HG03439 (cell line): ENCODE measurements at regions not wholly inside any gene's neighbourhood (a gene's known extent, or its start where the extent isn't known, plus 50 kb on each side); places are given as distances from the start of the nearest gene placed in this dataset.

Experiments
- ATAC-seq: cut with Tn5 transposase; IDR thresholded peaks from one replicate; pipeline ENCODE4 v1.9.1; 2021; ENCODE audit warnings: mild to moderate bottlenecking, moderate library complexity; ENCODE audit not compliant: unreplicated experiment

DNA sequence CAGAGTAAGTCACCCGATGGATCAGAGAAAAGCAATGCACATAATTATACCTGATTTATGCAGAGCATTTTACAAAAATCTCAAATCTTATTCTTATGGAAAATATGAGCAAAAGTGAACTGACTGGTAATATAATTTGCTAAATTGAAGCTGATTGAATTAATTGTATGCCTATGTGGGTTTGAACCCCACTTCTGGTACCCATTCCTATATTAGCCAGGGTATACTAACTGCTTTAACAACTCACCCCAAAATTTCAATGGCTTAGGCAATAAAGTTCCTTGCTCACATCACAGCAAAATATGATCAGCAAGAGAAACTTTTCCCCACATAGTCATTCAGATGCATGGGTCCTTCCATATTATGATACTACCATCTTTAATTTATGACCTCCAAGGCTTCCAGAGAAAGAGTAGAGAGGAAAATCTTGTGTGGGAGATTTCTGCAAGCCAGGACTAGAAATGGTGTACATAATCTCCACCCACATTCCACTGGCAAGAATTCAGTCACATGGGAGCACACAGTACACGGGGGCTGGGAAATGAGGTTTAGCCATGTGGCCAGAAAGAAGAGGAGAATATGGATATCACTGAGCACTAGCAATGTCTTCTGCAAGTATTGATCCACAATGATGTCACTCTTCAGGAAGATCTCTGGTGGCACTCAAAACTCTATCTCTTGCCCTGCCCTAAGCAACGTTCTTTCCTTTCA lies 640.7 kb downstream of the BCOR start:
- ATAC-seq: no peak

DNA sequence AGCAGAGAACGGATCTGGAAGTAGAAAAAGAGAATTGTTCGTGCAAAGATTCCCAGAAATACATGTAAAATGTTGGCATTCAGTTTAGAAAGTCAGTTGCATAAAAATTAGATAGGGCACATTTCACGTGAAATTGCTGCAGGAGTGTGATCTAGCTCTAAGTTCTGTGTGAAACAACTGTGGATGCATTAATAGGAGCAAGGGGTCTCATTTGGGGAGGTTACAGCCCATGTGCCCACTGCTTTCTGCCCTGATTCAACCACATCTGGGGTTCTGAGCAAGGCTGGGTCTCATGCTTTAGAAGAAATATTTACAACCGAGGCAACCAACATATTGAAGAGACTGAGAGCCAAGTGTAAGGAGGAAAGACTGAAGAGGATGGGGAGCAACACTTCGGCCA lies 639.0 kb downstream of the BCOR start:
- ATAC-seq: no peak

DNA sequence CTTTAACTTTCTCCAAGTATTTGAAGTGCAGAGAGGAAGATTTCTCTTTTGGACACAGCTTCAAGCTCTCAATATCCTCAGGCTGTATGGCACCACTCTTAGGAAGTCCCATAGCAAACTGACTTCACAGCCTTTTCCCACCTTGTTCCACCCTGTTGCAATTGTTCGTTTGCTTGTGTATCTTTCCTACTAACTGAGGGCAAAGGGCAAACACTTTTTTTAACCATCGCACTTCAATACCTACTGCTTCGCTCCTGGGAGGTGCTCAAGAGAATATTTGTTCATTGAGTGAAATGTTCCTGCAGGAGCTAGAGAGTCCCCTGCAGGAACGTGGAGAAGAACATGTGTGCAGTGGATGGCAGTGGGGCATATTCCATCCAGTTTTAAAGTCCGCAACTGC lies 638.6 kb downstream of the BCOR start:
- ATAC-seq: no peak

DNA sequence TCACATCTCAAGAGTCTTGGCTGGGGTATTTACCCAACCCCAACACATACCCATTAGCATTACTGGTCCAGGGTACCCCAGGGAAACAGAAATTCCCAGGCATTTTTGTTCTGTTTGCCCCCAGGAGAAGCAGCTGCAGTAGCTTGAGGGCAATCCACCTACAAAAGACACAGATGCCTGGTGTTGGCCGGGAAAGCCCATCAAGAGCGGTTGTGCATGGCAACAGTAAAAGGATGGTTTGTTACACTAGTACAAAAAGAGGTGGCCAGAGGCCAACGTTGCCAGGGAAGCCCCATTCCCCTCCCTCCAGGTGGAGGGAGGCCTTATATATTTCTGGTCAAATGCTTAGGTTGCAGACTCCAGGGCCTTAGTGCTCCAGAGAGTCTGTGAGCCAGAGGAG lies 637.8 kb downstream of the BCOR start:
- ATAC-seq: no peak

DNA sequence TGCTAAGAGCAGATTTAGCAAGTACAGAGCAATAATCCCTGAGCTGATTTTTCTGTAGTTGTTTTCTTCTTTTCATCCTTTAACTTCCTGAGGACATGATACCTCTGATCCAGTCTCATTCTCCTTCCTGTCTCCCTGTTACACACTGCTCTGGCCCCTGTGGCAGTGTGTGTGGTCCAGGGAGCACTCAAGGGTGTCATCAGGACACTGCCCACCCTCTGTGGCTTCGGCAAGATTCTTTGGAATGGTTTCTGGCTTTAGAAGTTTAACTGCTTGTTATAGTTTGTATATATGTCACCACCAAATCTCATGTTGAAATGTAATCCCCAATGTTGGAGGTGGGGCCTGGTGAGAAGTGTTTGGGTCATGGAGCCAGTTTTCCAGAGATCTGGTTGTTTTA lies 637.3 kb downstream of the BCOR start:
- ATAC-seq: no peak

DNA sequence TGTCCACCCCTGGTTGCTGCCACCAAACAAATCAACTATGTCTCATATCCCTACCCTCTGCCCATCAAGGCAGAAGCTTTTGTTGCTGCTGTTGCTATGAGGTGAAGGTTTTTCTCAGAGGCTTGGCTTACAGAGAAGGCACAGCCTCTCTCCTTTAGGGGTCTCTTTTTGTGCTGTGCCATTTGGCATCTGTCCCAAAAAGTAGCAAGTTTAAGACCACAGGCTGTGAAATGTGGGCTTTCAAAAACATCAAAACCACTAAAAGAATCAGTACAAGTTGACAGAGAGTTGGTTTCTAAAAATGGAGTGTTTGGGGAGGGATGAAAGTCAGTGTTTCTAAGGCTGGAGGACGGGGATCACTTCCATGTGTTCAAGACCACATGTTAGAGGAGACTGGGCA lies 634.9 kb downstream of the BCOR start:
- no peak for ATAC-seq

DNA sequence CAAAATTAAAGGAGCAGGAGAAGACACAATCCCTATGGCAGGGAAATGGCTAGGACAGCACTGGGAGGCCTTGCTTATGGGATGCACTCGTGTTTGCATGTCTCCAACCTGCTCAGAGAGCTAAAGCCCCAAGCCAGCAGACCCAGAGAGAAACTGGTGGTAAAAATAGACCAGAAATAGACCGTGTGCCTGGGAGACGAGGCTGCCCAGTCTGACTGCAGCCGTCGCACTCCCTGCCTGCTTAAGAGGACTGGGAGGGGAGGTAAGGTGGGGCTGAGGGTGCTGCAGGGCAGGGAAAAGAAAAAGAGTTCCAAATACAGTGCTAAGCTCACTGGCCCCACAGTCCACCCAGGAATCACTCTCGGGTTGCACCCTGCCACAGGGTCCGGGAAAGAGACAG lies 633.5 kb downstream of the BCOR start:
- ATAC-seq: no peak

DNA sequence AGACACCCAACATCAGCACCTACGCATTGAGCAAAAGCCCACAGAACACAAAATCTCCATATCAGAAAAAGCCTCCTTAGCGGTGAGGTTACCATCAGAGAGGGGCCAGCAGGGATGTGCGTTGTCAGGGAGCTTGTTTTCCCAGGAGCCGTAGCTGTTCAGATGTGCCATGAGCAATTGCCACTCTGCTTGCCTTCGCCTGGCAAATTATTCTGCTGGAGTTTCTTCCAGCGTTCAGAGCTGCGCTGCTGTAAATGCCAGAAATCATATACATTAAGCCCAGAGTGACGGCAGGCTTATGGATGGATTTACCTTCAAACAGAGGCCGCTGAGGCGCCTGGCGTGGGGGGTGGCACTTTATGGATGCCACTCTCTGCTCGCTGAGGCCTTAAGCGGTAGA lies 632.3 kb downstream of the BCOR start:
- ATAC-seq: no peak

DNA sequence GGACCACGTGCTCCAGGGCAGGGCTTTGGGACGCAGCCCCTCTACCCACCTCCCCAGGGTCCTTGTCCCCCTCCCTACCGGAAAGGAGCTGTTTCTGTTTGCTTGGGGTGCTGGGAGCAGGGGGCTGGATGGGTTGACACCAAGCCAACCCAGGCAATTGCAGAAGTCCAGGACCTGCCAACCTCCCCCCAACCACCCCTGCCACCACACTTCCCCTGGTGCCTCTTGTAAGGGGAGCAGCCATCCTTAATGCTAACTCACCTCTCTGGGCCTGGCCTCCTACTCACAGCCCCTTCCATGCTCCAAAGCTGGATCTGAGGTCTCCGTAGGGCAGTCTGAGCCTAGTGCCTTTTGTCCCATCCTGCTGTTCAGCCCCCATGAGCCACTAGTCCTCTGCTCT lies 631.9 kb downstream of the BCOR start:
- no peak for ATAC-seq

DNA sequence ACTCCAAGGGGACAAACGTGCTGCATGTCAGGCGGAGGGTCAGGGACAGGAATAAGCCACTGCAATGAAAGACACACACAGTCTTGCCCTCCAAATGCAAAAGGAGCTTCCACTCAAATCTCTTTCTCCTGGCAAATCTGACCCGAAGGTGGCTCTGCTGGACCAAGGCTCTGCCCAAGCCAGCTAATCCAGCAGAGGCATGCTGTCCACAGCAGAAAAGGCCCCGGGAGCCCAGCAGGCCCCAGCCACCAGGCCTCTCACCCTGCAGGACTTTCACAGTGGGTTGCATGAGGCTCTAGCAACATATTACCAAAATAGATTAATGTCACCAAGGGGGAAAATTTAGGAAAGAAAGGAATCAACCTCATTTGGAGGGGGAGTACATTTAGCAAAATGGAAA lies 628.6 kb downstream of the BCOR start:
- no peak for ATAC-seq

DNA sequence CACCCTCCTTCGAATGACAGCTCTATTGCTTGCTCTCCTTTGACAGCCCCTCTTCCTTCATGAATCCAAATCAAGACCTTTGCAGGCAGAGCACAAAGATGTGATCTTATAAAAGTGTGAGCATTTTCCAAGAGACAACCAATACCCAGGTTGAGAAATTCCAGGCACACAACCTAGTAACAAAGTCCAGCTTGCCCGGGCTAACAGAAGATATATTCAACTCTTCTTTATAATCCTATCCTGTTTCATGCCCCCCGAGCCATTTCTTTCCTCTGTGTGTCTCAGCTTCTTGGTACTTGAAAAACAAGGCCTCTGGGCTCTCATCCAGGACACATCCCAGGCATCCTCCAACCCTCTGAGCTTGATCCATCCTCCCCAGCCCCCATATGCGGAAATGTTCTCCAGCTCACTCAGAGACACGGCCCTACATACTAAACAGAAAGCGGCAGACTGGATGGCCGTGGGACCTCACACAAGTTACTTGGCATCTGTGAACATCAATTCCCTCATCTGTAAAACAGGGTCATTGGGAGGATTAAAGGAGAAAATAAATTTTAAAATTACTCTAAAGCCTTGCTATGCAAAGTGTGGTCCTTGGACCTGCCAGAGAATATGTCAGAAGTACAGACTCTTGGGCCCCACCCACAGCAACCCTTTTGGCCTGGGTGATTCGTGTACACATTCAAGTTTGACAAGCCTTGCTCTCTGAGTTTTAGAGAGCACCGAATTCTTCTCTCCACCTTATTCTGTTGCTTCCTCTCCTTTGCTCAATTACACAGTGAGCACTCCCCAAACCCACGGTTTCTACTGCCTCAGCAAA lies 627.0 kb downstream of the BCOR start:
- no peak for ATAC-seq

DNA sequence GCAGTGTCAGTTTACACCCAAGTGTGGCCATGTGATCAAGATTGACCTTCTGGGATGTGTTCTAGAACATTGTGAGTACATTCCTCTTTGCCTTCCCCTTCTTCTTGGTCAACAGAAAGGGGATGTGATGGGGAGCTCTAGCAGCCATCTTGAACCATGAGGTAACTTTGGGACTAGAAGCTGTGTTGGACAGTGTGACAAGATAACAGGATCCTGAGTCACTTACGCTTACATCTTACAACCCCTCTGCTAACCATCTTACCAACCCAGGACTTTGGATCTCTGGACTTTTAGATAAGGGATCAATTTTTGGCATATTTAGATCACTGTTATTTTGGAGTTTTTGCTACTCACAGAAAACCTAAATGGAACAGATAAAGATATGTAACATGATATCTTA lies 625.6 kb downstream of the BCOR start:
- no peak for ATAC-seq

DNA sequence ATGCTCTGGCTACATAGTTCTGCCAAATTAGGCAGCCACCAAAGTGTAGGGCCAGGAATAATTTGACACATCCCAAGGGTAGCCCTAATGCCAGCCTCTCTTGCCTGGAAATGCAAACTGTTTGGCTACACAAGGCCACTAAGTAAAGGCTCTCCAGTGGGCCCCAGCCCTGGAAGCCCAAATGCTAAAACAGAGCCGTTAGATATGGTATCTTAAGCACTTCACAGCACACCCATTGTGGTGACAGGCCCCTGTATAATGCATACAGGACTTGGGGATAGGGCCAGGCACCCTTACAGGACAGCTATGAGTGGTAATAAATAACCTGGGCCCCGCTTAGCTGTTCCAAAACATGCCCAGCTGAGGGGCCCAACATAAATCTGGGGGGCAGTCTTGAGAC lies 623.9 kb downstream of the BCOR start:
- no peak for ATAC-seq

DNA sequence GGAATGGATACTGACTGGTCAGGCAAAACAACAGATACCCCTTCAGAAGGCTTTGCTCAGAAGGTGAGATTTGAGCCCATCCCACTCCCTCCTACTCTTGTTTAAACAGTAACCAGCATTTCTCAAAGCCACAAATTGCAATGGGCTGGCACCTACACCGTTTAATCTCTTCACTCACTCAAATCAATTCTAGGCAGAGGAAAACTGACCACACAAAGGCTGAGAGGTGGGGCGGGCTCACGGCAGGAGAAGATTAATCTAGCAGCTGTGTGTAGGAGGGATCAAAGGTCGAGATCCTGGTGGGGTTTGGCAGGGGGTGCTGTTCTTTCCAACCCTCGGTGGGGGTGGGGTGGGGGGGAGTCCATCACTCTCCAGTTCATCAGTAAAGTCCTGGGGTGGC lies 622.4 kb downstream of the BCOR start:
- no peak for ATAC-seq

DNA sequence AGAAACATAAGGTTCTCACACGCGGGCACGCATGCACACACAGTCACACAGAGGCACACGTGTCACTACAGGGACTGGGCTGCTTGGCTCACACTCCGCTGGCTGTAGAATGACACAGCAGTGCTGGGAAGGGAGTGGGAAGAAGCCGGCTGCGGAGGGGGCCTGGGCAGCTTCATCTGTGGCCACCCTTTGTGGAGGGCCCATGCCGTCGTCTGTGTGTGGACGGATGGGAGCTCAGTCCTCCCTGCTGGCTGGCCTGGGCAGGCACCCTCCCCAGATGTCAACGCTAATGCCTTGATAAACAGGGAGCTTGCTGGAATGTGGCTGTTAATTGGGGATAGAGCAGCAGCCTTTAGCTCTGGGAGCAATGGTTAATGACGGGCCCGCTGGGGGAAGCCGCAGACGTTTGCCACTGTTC lies 621.1 kb downstream of the BCOR start:
- ATAC-seq: no peak

DNA sequence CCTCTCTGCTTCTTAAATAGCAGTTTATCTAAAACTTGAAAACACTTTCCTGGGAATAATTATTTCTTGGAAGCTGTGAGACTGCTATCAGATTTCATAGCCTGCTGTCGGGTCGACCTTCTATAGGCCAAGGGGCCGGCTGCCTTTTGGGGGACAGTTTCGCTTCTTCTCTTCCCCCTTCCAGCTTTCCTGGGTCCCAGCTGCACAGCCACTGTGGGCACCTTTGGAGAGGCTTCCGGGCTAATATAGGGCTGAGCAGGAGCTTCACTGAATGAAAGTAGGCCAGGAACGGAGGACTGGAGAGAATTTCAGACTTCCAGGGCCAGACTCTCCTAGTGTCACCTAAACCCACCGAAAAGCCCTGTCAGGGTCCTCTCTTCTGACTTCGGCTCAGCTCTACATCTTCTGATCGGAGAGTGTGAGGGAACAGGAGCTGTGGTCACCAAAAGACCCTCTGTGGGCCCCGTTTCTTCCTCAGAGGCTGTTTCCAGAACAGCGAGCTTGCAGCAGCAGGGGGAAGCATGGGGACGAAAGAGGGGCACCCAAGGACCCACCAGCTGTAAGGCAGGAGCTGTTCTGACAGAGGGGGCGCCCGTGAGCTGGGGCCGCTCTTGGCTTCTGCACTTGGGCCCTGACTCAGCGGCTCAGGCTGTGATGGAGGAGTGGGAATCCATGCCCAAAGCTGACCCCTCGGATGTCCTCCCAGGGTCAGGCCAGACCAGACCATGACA lies 620.6 kb downstream of the BCOR start:
- ATAC-seq: no peak

DNA sequence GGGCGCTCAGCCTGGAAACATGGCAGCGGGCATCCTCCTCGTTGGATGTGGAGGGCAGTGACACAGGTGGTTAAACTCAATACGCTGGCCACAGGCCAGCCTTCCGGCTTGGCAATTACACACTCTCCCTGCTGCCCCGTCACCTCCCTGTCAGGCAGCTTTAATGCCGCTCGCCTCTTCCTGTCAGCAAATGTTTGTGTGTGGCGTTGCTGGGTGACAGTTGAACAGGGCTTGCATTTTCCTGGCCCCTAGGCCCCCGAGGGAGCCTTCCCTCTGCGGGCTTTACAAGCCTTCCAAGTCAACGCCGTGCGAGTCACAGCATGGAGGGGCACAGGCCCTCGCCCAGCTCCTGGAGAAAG lies 620.0 kb downstream of the BCOR start:
- ATAC-seq: no peak

DNA sequence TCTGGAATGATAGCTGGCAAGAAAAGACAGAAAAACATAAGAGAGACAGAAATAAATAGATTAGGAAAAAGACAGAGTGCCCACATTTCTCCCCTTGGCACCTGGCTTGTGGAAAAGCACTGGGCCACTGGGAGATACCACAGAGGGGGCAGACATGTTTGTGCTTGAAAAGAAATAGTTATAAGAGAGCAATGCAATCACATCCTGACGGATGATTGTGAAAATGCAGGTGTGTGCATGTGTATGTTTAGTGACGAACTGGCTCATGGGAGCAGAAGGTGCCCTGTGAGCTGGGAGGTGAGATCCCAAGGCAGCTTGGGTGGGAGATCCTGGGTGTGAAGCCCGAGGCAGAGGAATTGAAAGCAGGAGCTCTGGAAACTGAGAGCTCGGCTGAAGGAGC lies 617.9 kb downstream of the BCOR start:
- ATAC-seq: no peak

DNA sequence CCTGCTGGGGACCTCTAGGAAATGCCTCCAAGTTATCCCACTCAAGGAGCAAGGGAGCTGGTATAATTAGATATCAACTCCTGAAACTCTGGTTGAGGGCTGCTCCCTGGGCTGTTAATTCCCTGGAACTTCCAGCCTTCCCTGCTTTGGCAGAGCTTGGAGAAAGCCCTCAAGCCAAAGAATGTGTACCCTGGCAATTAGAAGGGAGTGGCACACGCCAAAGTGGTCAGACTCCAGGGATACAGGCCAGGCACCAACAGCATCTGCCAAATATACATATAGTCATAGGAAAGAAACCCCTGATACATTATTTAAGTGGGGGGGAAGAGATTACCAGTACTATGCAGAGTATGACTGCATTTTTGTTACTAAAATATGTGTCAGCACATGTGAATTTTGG lies 616.8 kb downstream of the BCOR start:
- no peak for ATAC-seq

DNA sequence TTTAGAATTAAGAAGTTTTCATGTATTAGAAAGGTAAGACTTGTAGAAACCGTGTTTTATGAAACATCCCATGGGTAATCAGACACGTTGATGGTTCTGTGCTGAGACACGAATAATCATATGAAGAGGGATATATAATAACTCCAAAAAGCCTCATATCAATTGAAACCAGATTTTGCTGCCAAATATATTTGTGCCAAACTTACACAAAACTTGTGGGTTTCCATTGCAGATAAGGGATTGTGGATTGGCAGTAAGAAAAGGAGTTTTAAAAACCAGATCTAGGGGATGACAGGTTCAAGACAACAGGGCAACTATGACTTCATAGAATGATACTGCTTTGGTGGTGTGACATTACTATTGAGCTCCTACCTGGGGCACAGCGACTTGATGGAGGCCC lies 616.1 kb downstream of the BCOR start:
- no peak for ATAC-seq

DNA sequence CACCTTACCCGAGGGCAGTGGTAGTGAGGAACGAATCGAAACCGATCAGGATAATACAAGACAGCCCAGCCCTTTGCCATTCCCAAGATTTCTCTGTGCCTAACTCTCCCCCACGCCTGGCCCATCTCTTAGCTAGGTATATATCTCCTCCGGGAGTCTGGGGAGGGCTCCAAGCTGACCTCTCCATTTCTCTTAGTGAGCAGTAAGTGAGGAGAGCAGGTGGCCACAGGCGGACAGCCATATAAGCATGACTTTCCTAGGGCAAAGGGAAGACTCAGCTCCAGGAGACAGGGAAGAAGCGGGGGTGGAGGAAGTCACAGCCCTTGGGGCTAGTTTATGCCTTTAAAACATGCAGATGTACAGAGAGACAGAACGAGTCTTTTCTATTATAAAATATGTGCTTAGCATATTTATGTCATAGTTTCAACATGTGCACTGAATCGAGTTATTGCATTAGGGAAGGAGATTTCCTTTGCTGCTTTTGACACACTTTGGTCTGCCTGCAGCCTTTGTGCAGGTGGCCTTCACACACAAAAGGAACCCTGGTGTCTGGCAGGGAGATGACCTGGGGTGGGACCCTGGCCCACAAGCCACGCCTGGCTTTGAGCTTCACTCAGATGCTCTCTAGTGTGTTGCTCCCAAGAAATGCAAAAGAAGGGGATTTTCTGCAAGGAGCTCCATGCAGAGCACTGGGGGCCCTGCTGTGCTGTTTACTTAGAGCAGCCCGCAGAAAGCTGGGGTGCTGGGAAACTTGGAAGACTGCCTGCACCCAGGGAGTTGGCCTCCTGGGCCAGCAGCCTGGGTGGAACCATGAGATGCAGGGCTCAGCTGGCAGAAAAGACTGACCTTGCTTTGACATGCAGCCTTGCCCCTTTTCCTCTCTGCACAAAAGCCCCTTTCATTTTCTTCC lies 613.3 kb downstream of the BCOR start:
- no peak for ATAC-seq
